Stimulated activated CD8-positive, alpha-beta memory T cell treated with anti-CD3 and anti-CD28 coated beads, Interleukin-15, amount 100 ng/mL, for 48 hours (primary cell): ENCODE measurements at regions not wholly inside any gene's neighbourhood (a gene's known extent, or its start where the extent isn't known, plus 50 kb on each side); places are given as distances from the start of the nearest gene placed in this dataset.

ENCODE experiments used
- DNase-seq, 2 donors: peaks; one replicate each; pipeline ENCODE4 v3.0.0-alpha.2; 2020; ENCODE audit warnings: low read depth in 2 of 2

DNA sequence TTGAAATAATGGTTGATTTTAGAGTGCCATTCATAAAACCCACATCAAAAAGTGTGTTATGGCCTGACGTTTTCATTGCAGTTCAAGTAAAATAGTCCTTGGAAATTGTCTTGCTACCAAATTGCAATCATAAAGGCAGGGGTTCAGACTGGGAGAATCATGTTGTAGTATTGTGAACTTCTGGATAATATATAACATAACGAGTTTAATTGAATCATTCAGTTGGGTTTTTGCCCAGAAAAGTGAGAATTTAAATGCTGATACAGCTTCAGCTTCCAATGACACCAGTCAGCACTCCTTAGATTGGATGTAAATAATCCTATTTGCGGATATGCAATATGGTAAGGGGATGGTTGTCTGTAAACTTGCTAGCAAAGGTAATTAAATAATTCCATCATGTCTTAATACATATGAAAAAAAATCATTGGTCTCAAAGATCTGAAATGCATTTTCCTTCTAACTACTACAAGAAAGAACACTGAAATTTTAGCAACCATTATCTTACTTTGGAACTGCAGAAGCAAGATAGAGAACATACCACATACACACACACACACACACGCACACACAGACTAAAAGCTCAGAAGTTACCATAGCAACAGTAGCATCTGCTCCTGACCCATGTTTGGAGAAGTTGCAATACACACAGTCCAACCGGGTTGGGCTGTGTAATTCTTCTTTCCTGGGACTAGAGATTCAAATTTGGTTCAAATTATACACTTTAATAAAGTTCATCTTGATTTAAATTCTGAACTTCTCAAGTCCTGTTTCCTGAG is 686.2 kb upstream of the NR2F2 start:
- DNase-seq = no peak

DNA sequence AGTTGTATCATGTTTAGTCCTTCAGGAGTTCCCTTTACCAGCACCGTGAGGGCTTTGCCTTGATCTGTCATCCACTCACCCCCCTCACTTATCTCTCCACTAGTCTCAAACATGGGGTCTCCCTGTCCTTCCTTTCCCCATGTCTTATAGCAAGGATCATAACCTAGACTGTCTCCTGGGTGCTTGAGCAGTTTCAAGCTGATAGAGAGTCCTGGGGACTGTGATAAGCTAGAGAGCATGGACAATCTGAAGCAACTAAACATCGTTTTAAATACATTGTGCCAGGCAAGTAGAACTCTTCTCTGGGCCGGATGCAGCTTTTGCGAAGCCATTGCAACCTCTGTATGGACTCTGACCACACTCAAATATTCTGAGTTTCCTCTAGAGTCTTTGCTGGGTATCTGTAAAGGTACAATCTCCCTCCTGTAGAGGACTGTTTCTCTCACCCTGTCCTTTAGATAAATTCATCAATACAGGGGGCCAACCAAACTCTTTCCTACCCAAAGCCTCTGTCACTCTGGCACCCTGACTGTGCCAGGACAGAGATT is 684.6 kb upstream of the NR2F2 start:
- no peak for DNase-seq

DNA sequence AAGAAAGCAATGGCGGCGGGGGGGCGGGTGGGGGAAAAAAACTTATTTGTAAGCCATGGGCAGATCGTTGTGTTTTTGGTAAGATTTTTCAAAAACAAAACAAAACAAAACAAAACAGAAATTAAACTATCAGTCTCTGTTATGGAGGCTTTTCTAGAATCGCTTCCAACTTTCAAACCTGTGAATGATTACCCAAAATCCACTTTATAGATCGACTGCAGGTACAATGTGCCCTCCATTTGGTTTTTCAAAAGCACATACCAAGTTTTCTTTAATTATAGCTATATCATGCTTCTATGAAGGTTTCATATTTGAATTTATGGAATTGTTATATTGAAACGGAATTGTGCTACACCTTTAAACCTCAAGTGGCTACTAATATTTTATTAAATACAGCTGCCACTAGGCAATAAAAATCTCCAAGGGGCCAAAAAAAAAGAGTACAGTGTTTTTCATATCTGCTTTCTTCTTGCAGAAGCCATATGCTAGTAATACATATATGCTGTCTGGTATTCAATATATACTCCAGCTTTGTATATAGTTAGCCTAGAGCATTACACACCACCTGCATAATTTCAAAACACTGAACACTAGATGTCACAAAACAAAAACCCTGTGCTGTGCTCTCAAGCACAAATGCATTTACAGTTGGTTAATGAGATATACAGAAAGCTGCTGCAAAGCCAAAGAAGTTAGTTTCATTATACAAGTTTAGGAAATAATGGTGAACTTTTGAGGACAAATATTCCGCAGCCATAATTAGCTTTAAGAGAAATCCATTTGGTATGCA is 683.8 kb upstream of the NR2F2 start:
- no peak for DNase-seq

DNA sequence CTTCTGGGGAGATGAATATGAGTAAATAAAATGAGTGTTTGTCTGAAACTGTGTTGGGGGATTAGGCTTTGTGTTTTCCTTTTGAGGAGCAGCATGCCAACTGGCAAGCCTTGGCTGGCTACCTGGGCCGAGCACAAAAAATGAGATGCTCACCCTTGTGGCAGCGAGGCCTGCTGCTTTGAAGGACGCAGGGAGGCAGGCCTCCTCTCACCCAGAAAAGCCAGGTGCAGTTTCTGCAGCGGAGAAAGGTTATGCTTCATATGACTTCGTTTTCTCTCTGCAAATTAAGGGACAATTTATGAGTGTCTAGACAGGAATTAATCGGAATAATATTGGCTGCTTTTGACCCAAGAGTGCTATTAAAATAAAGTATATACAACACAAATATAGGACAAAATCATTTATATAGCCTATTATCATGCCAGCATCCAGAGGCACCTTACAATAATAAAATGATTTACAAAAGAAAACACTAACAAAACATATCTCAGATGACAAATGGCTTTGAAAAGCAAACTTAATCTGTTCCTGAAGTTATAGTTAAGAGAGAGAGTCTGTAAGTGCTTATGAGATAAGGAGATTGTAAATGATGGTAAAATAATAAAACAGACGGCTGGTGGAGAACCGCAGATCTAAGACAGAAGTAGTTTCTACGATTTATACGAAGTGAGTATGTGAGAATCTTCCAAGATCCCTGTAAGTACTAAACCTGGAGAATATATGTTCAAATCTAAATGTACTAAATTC is 682.8 kb upstream of the NR2F2 start:
- DNase-seq = no peak

DNA sequence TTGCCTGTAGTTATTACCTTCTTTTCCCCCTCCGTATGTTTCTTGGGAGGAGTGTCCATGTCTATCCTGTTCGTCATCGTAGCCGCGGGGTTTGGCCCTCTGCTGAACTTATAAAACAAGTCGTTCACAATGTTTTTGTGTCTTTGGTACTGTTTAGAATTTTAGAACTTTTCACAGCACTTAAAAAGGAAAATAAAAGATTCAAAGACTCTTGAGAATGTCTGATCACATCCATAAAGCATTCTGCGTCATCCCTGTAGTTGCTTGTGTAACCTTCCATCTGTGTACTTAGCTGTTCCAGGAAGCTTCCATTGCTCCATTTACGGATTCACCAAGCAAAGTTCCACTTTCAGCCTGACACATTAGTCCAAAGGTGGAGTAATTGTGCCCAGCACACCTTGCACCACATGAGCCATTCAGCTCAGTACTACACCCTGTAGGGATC is 677.1 kb upstream of the NR2F2 start:
- DNase-seq = no peak

DNA sequence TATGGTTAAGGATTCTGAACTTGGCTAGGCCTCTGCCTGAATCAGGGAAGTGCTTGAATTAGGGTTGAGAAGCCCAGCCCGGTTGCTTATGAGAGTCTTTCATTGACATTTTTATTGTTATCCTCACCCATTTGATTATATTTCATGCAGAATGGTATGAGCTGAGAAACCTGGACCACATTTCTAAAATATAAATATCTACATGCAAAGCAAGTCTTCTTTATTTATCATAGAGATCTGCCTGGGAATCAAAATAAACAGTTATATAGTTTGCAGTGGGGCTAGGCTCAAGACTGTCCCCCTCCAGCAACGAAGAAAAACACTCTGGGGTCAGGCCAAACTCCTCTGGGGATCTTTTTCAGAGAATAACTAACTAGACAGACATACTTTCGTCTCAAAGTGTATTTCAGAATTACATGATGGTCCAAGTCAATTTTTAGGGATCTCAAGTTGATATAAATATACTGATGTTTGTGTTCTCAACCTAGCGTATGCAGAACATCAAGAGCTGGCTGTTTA is 675.4 kb upstream of the NR2F2 start:
- no peak for DNase-seq

DNA sequence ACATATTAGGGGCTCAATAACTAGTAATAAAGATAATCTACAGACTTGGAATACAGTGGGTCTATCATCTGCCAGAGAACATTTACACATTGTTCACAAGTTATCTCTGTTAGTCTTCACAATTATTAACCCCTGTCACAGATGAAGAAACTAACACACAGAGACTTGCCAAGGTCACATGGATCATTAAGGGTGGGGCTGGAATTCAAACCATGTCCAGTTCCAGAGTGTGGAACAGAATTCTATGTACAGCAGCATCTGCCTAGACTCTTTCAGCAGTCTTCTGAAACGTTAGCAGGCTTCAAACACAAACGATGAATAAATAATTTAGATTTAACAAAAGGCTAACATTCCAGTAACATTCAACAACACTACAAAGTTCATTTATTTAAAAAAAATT is 673.9 kb upstream of the NR2F2 start:
- no peak for DNase-seq

DNA sequence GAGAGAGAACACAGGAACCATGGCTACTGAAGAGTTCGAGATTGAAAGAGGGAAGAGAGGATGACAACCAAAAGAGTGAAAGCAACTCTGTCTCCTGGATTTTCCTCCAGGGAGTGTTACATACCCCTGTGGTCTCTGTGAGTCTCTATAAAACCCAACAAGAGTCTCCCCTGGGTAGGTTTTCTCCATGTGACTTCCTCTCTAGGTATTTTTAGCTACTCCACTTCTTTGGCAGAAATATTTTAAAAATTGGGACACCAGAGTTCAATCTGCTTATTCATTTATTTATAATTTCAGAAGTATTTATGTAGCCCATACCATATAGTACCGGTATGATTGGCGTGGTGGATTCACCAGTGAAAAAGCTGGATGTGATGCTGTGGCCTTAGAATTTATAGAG is 671.7 kb upstream of the NR2F2 start:
- DNase-seq = no peak

DNA sequence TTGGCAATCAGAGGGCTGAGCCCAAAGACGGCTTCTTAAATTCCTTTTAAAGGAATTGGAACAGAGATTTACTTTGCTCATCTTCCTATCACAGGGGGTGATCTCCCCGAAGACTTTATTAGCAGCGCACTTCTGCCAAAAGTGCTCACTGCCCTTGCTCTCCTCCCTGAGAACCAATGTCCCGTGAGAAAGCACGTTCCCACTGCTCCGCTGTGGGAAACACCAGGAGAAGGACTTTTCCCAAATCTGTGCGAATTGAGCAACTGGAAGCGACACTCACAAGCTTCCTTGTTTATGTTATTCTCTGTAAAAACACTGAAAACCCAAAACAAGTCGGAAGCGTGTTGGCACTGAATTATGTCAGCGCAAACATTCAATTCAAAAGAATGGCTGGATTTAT is 670.8 kb upstream of the NR2F2 start:
- DNase-seq = no peak

DNA sequence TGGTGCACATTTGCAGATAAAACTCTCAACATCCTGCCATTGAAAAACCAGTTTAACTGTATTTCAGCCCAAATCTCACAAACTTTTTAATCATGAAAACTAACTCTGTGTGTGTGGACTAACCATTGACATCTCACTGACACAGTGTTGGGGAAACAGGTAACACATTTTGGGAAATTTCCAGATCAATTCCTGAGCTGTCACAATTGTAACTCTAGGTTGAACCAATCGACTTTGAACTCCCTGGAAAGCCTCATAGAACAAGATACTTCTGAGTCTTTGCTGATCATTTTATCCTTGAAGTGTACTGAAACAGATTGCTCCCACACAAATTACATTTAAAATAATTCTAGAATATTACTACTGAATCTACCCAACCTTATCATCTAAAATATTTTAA is 667.9 kb upstream of the NR2F2 start:
- DNase-seq = no peak

DNA sequence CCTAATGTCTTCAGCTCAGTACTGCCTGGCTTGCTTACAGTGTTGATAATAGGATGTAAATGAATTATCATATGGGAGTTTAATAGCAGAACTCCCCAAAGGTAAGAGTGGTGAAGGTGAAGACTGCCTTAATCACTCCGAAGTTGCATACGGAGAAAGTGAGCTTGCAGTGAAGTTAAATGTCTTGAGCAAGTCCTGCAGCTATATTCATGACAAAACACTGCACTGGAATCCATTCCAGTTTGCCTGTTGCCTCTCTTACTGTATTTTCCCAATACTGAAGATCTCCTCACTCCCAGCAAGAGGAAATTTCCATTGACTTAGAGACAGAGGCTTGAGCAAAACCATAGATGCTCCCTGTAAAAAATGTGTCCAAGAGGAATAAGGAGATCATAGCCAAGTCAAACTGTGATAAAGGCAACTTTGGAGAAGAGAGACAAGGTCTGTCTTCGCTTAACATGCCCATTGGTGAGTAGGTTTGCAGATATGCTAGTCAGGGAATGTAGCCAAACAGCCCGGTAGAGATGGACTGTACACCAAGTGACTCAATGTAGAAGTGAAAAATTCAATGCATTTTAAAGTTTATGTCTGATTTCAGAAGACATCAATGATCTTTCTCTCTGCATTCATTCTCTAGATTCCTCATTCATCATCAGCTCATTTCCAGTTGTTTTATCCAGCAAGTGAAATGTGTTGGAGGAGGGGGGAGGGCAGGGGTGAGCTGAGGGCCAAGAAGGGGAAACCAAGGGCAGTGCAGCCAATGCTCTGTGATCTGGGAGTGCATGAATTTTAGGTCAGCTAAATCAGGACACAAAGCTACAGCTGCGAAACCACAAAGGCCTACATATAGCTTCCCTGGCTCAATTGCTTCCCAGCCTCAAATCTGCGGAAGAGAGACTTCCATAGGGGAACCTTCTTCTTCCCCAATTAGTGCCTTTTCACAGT is 667.1 kb upstream of the NR2F2 start:
- DNase-seq = no peak

DNA sequence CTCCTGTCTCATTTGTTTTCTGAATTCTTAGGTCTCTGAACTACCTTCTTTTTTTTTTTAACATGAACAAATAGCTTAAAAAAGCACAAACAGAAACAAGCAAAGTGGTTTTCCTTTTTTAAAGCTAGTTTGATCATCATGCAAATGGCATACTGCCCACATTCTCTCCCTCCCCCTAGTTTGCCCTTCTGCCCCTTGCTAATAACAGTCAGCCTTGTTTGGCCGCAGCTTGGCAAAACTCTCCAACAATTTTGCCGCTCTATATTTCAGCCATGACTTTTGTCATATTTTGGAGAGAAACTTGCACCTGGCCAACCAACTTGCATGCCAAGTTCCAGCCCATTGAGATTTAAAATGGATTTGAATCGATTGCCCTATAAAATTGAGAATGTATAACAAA is 666.0 kb upstream of the NR2F2 start:
- DNase-seq = no peak

DNA sequence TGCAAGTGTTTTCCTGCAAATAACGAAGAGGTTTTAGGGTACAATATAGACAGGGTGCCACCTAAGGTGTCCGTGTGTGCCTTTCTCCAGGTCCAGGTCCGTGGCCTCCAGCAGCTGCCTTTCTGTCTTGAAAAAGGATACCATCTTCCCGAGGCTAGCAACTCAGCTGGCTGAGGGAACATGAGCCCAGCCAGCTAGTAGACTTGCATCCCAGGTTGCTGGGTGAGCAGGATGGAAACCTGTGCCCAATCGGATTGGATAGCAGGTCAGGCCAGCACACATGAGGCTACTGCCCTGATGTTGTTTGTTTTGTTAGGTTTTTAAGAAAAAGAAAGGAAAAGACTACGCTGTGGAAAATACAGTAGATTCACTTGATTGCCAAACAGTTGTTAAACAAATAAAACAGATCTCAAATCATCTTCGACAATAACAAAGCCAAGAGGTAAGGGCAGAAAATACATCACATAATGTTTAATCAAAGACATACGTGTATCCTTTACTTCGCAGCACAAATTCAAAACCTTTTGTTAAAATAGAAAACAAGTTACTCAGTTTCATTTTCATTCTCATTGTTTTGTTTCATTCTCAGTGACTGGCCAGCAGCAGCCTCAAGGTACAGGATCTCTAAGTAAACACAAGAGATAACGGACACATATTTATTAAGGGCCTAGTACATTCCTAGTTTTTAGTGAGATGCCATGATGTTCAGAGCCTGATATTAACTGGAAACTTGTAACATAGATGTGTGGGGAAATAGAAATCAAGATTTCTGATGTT is 661.2 kb upstream of the NR2F2 start:
- no peak for DNase-seq

DNA sequence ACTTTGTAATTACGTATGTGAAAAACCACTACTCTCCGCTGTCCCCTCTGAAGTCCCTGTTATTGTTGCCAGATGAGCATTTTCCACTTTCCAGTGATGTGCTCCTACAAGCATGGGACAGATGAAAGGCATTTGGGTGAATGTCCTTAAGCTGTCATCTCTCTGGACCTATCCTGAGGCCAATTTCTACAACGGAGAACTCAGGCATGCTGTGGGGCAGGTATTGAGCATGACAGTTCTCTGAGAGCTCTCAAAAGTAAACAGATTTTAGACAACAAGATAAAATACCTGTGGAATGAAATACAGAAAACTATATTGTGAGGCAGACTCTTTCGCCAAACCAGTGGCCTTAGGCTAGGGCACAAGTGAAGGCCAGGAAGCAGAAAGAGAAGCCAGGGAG is 656.5 kb upstream of the NR2F2 start:
- no peak for DNase-seq

DNA sequence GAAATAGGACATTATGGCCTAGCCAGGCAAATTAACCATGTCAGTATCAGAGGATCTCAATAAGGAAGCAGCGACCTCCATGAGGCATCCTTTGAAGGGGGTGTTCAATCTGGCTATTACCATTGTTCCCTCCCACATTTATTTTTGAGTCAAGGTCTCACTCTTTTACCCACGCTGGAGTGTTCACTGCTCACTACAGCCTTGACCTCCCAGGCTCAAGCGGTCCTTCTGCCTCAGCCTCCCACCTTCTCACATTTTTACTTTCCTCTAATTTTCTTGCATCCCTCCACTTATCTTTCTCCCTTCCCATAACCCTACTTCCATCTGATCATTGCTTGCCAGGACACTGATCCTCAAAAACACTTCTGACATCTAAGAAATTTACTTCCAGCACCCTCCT is 654.0 kb upstream of the NR2F2 start:
- no peak for DNase-seq

DNA sequence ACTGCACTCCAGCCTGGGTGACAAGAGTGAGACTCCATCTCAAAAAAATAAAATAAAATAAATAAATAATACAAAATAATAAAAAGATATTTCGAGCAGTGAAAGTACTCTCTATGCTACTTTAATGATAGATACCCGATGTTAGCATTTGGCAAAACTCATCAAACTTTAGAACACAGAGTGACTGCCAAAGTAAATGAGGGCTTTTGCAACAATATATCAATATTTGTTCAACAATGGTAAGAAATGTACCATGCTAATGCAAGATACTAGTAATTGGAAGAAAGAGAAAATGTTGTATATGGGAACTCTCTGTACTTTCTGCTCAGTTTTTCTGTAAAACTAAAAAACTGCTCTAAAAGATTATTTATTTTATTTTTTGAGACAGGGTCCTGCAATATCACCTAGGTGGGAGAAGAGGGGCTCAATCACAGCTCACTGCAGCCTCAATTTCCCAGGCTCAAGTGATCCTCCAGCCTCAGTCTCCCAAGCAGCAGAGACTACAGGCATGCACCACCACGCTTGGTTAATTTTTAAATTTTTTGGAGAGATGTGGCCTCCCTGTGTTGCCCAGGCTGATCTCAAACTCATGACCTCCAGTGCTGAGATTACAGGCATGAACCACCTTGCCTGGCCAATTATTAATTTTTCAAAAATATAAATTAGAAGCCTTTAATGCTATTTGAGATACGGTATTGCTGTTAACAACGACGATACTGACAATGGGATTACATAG is 650.5 kb upstream of the NR2F2 start:
- DNase-seq = no peak

DNA sequence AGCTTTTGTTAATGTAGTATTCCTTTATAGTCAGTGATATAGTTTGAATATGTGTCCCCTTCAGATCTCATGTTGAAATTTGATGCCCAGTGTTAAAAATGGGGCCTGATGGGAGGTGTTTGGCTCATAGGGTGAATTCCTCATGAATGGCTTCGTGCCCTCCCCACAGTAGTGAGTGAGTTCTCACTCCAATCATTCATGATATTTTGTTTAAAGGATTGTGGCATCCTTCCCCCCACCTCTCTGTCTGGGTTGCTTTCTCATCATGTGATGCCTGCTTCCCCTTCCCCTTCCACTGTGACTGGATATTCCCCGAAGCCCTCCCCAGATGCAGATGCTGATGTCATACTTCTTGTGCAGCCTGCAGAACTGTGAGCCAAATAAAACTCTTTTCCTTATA is 649.8 kb upstream of the NR2F2 start:
- DNase-seq = no peak

DNA sequence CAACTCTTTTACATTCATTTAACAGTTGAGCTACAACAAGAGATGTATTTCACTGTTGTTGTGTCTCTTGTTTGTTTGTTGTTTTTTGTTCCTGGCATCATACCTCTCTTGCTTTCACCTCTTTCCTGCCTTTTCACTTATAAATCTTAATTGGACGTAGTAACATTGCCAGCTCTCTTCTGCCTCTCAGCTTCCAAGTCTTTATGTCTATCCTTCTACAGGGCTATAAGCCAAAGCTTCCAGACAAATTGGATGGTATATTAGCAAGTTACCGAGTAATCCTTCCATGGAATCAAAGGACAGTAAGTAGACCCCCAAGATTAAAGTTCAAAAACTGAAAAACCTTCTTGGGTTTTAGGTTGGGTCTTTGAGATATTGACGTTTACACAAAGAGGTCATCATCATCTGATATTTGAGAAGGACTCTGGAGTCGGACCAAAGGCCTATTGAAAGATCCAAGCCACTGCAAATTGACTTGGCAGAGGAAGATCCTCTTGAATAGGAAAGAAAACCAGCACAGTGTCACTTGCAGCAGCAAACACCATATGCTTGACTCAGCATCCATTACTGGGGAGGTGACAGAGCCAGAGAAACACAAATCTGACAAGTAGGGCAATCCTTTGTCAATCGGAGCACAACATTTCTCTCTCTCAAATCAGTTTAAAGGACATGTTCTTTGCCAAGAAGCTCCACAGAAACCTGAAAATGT is 648.5 kb upstream of the NR2F2 start:
- no peak for DNase-seq

DNA sequence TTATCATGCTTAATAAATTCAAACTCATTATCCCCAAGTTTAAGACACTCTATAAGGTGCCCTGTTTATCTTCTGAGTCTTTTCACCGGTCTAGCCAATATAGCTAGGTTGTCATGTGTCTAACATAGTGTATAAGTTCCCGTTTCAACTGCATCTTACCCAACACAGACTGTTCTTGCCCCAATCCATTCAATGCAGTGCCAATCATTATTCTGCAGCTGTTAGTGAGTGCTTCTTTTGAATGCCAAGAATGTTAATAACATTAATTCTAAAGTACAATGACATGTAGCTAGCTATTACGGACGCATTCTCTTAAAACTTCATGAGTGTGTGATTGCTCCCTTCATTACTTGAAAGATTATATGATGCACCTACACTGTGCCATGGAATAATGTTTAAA is 646.4 kb upstream of the NR2F2 start:
- DNase-seq = no peak
